ENCODE measurements at regions not wholly inside any gene's neighbourhood (a gene's known extent, or its start where the extent isn't known, plus 50 kb on each side); places are given as distances from the start of the nearest gene placed in this dataset.

GRCh38 chrX:137172317-137172948 lies 138.6 kb upstream of the GPR101 start:
- intact Hi-C loops (cut with micrococcal nuclease; ENCODE audit: unreplicated experiment) (no loop called here), in situ Hi-C loops (cut with MboI) (no loop called here)
- no peak for TF ChIP-seq YY1 (IDR thresholded peaks at IDR 0.05; ENCODE audit: low read depth, low read length)
- no peak for TF ChIP-seq ZNF24 (IDR thresholded peaks at IDR 0.05)
- TF ChIP-seq ZNF217 (IDR thresholded peaks at IDR 0.05): no peak
- TF ChIP-seq NR2F1 (conservative IDR thresholded peaks at IDR 0.05): no peak
- TF ChIP-seq USF1 (IDR thresholded peaks at IDR 0.05; ENCODE audit: borderline replicate concordance, extremely low read length, insufficient read depth, low read depth, low read length): no peak
- no peak for TF ChIP-seq EP300 (IDR thresholded peaks at IDR 0.05; ENCODE audit: borderline replicate concordance in 1 of 2, control insufficient read depth in 1 of 2, low read depth in 2 of 2, low read length in 2 of 2)
- TF ChIP-seq TCF3 (IDR thresholded peaks at IDR 0.05; ENCODE audit: borderline replicate concordance, insufficient read depth, low read depth, low read length): no peak
- no peak for TF ChIP-seq MEF2B (IDR thresholded peaks at IDR 0.05; ENCODE audit: partially characterized antibody, poor library complexity, severe bottlenecking)
- TF ChIP-seq CHD1 (IDR thresholded peaks at IDR 0.05; ENCODE audit: low read depth, low read length): no peak
- TF ChIP-seq CREB1 (IDR thresholded peaks at IDR 0.05; ENCODE audit: low read depth): no peak
- no peak for TF ChIP-seq ZBTB40 (IDR thresholded peaks at IDR 0.05; ENCODE audit: borderline replicate concordance)
- no peak for TF ChIP-seq TAF1 (IDR thresholded peaks at IDR 0.05; ENCODE audit: borderline replicate concordance, low read depth, low read length)
- TF ChIP-seq PAX8 (IDR thresholded peaks at IDR 0.05): no peak
- TF ChIP-seq RELA (IDR thresholded peaks at IDR 0.05; ENCODE audit: borderline replicate concordance, partially characterized antibody): no peak
- no peak overlapping the region for H2AFZ ChIP-seq (ENCODE audit: control insufficient read depth, low read depth, low read length)
- 57% methylated on average over 3 of the region's 3 CpGs for WGBS (ENCODE audit: insufficient coverage, insufficient replicate concordance, low lambda C conversion rate, missing lambda C conversion rate)
- ChIA-PET POLR2A (no interaction called here), CTCF (no interaction called here), RAD21 (ENCODE audit: unreplicated experiment) (interaction anchor here (0.6 kb wide), 1 partner anchor 22 kb away, joined by 3 read pairs; no protein-coding TSS in a partner anchor), SMC1A (ENCODE audit: uncharacterized antibody, unreplicated experiment) (no interaction called here)
- no peaks in the 10 kb centered on the region for H3K27me3 ChIP-seq (replicated peaks in 1 of 2; ENCODE audit: control insufficient read depth in 2 of 2, insufficient read depth in 2 of 2, low read length in 1 of 2)
- FAIRE-seq: no peak
- H3K4me2 ChIP-seq (ENCODE audit: control insufficient read depth, insufficient read depth): no peak overlapping the region
- H3K4me1 ChIP-seq (ENCODE audit: control insufficient read depth, insufficient read depth, low read length): no peaks in the 10 kb centered on the region
- no TSS peak for BruUV-seq (replicated peaks)
- H3K27ac ChIP-seq (ENCODE audit: control insufficient read depth, insufficient read depth): no peak overlapping the region
- no peak for DNase-seq (ENCODE audit: low read depth, low spot score)
- H3K4me3 ChIP-seq: no peak overlapping the region
- H3K9me3 ChIP-seq (replicated peaks; ENCODE audit: control insufficient read depth, insufficient read depth, low read length): no peaks in the 10 kb centered on the region
- H3K9ac ChIP-seq (ENCODE audit: control insufficient read depth, insufficient read depth, low read length): no peak overlapping the region
- no peaks in the 10 kb centered on the region for H3K79me2 ChIP-seq (ENCODE audit: control insufficient read depth, insufficient read depth, low read length)
- no peaks in the 10 kb centered on the region for H4K20me1 ChIP-seq (ENCODE audit: control insufficient read depth, insufficient read depth)
- ATAC-seq: no peak
- no peaks in the 10 kb centered on the region for H3K36me3 ChIP-seq (ENCODE audit: control insufficient read depth in 2 of 2, insufficient read depth in 2 of 2, low read length in 1 of 2)
